HEK293 (cell line): ENCODE measurements at regions not wholly inside any gene's neighbourhood (a gene's known extent, or its start where the extent isn't known, plus 50 kb on each side); places are given as distances from the start of the nearest gene placed in this dataset.

ENCODE experiments used
- AEBP2 ChIP-seq: fragments of 450-650 bp; formaldehyde crosslinking; IDR thresholded peaks from 2 replicates; pipeline ENCODE4 v1.5.1; 2016; ENCODE audit warnings: missing biosample characterization, missing genetic modification characterization, borderline replicate concordance
- FEZF1 ChIP-seq: fragments of 450-650 bp; formaldehyde crosslinking; IDR thresholded peaks from 2 replicates; pipeline ENCODE4 v1.5.1; 2016; ENCODE audit warnings: missing biosample characterization, missing genetic modification characterization
- KLF10 ChIP-seq: fragments of 450-650 bp; IDR thresholded peaks from 2 replicates; pipeline ENCODE4 v1.5.1; 2018; ENCODE audit warnings: missing biosample characterization, mild to moderate bottlenecking, missing genetic modification characterization
- MEIS1 ChIP-seq: sonication (generic); formaldehyde crosslinking; IDR thresholded peaks from 2 replicates; pipeline ENCODE4 v1.8.1; 2022; ENCODE audit warnings: missing genetic modification reagents, mild to moderate bottlenecking, borderline replicate concordance
- OSR2 ChIP-seq: fragments of 450-650 bp; formaldehyde crosslinking; IDR thresholded peaks from 2 replicates; pipeline ENCODE4 v1.5.1; 2016; ENCODE audit warnings: missing biosample characterization, missing genetic modification characterization
- RBAK ChIP-seq: fragments of 450-650 bp; formaldehyde crosslinking; IDR thresholded peaks from 2 replicates; pipeline ENCODE4 v1.5.1; 2016; ENCODE audit warnings: missing biosample characterization, missing genetic modification characterization
- TSHZ1 ChIP-seq: fragments of 450-650 bp; formaldehyde crosslinking; IDR thresholded peaks from 2 replicates; pipeline ENCODE4 v1.5.1; 2016; ENCODE audit warnings: missing biosample characterization, missing genetic modification characterization, borderline replicate concordance
- ZBTB44 ChIP-seq: fragments of 450-650 bp; IDR thresholded peaks from 2 replicates; pipeline ENCODE4 v1.5.1; 2018; ENCODE audit warnings: missing biosample characterization, mild to moderate bottlenecking, missing genetic modification characterization
- ZBTB7A ChIP-seq: fragments of 450-650 bp; formaldehyde crosslinking; IDR thresholded peaks from 2 replicates; pipeline ENCODE4 v1.5.1; 2016; ENCODE audit warnings: low read depth, missing biosample characterization, missing genetic modification characterization
- ZBTB8A ChIP-seq: fragments of 450-650 bp; formaldehyde crosslinking; IDR thresholded peaks from 2 replicates; pipeline ENCODE4 v1.5.1; 2016; ENCODE audit warnings: missing biosample characterization, missing genetic modification characterization
- ZIC2 ChIP-seq: fragments of 450-650 bp; formaldehyde crosslinking; IDR thresholded peaks from 2 replicates; pipeline ENCODE4 v1.5.1; 2016; ENCODE audit warnings: missing biosample characterization, missing genetic modification characterization
- ZNF138 ChIP-seq: fragments of 450-650 bp; formaldehyde crosslinking; IDR thresholded peaks from 2 replicates; pipeline ENCODE4 v1.5.1; 2016; ENCODE audit warnings: missing biosample characterization, missing genetic modification characterization, borderline replicate concordance
- ZNF174 ChIP-seq: fragments of 450-650 bp; formaldehyde crosslinking; IDR thresholded peaks from 2 replicates; pipeline ENCODE4 v1.5.0; 2017; ENCODE audit warnings: missing biosample characterization, mild to moderate bottlenecking, missing genetic modification characterization
- ZNF211 ChIP-seq: fragments of 450-650 bp; formaldehyde crosslinking; IDR thresholded peaks from 2 replicates; pipeline ENCODE4 v1.5.1; 2016; ENCODE audit warnings: low read depth, missing biosample characterization, missing genetic modification characterization
- ZNF214 ChIP-seq: fragments of 450-650 bp; formaldehyde crosslinking; IDR thresholded peaks from 2 replicates; pipeline ENCODE4 v1.5.1; 2017; ENCODE audit warnings: missing biosample characterization, mild to moderate bottlenecking, missing genetic modification characterization, borderline replicate concordance
- ZNF324 ChIP-seq: fragments of 450-650 bp; formaldehyde crosslinking; IDR thresholded peaks from 2 replicates; pipeline ENCODE4 v1.5.1; 2016; ENCODE audit warnings: missing biosample characterization, missing genetic modification characterization
- ZNF501 ChIP-seq: fragments of 450-650 bp; formaldehyde crosslinking; IDR thresholded peaks from 2 replicates; pipeline ENCODE4 v1.5.1; 2016; ENCODE audit warnings: missing biosample characterization, missing genetic modification characterization
- ZNF518A ChIP-seq: fragments of 450-650 bp; formaldehyde crosslinking; conservative IDR thresholded peaks from 2 replicates; pipeline ENCODE4 v1.5.1; 2016; ENCODE audit warnings: low read depth, missing biosample characterization, missing genetic modification characterization
- ZNF660 ChIP-seq: fragments of 450-650 bp; IDR thresholded peaks from 2 replicates; pipeline ENCODE4 v1.5.1; 2018; ENCODE audit warnings: missing biosample characterization, mild to moderate bottlenecking, missing genetic modification characterization
- ZNF677 ChIP-seq: fragments of 450-650 bp; IDR thresholded peaks from 2 replicates; pipeline ENCODE4 v1.5.0; 2018; ENCODE audit warnings: missing biosample characterization, mild to moderate bottlenecking, missing genetic modification characterization, moderate library complexity
- ZNF777 ChIP-seq: fragments of 450-650 bp; formaldehyde crosslinking; IDR thresholded peaks from 2 replicates; pipeline ENCODE4 v1.5.1; 2017; ENCODE audit warnings: missing biosample characterization, missing genetic modification characterization, borderline replicate concordance
- ZXDB ChIP-seq: fragments of 450-650 bp; formaldehyde crosslinking; IDR thresholded peaks from 2 replicates; pipeline ENCODE4 v1.5.1; 2016; ENCODE audit warnings: missing biosample characterization, missing genetic modification characterization
- TF ChIP-seq, protein P1 (sequence below): fragments of 450-650 bp; formaldehyde crosslinking; IDR thresholded peaks from 2 replicates; pipeline ENCODE4 v1.5.1; 2016; ENCODE audit warnings: missing biosample characterization, missing genetic modification characterization
- TF ChIP-seq, protein P2 (sequence below): fragments of 450-650 bp; formaldehyde crosslinking; IDR thresholded peaks from 2 replicates; pipeline ENCODE4 v1.5.1; 2017; ENCODE audit warnings: missing biosample characterization, mild to moderate bottlenecking, missing genetic modification characterization, moderate library complexity

DNA sequence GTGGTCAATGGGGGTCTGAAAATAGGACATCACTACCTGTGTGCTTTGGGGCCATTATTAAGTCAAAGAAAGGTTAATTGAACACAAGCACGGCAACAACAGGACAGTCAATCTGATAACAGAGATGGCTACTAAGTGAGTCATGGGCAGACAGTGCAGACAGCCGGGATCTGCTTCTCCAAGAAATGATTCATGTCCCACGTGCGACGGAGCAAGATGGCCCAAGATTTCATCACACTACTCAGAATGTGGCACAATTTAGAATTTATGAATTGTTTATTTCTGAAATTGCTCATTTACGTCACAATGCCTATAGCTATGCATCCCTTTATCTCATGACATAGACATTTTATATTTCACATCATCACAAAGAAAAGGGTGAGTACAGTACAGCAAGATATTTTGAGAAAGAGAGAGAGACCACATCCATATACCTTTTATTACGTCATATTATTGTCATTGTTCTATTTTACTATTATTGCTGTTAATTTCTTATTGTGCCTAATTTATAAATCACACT lies 770.6 kb upstream of the NR2F2 start (continued):
- TF ChIP-seq, protein P1, sequence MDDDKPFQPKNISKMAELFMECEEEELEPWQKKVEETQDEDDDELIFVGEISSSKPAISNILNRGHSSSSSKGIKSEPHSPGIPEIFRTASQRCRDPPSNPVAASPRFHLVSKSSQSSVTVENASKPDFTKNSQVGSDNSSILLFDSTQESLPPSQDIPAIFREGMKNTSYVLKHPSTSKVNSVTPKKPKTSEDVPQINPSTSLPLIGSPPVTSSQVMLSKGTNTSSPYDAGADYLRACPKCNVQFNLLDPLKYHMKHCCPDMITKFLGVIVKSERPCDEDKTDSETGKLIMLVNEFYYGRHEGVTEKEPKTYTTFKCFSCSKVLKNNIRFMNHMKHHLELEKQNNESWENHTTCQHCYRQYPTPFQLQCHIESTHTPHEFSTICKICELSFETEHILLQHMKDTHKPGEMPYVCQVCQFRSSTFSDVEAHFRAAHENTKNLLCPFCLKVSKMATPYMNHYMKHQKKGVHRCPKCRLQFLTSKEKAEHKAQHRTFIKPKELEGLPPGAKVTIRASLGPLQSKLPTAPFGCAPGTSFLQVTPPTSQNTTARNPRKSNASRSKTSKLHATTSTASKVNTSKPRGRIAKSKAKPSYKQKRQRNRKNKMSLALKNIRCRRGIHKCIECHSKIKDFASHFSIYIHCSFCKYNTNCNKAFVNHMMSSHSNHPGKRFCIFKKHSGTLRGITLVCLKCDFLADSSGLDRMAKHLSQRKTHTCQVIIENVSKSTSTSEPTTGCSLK: no peak
- TF ChIP-seq RBAK: no peak
- TF ChIP-seq AEBP2 (tag by site-specific recombination): no peak
- no peak for TF ChIP-seq ZBTB8A (tag by site-specific recombination)
- peak; percentile 58; the same call in 1 of the 2 replicates for TF ChIP-seq MEIS1 (CRISPR knock-in tag)
- TF ChIP-seq ZBTB44: no peak
- peak; percentile 67; the same call in 1 of the 2 replicates for TF ChIP-seq OSR2 (tag by site-specific recombination)
- no peak for TF ChIP-seq ZNF501 (tag by site-specific recombination)
- peak; percentile 30; the same call in 1 of the 2 replicates for TF ChIP-seq KLF10 (tag by site-specific recombination)
- 0 out of 2 replicates have a peak, but pooled peaks have one; percentile 27 for TF ChIP-seq ZNF324 (tag by site-specific recombination)
- TF ChIP-seq, protein P2, sequence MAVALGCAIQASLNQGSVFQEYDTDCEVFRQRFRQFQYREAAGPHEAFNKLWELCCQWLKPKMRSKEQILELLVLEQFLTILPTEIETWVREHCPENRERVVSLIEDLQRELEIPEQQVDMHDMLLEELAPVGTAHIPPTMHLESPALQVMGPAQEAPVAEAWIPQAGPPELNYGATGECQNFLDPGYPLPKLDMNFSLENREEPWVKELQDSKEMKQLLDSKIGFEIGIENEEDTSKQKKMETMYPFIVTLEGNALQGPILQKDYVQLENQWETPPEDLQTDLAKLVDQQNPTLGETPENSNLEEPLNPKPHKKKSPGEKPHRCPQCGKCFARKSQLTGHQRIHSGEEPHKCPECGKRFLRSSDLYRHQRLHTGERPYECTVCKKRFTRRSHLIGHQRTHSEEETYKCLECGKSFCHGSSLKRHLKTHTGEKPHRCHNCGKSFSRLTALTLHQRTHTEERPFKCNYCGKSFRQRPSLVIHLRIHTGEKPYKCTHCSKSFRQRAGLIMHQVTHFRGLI (tag by site-specific recombination): no peak
- TF ChIP-seq TSHZ1 (tag by site-specific recombination): peak; percentile 31; the same call in 1 of the 2 replicates
- no peak for TF ChIP-seq ZNF214 (tag by site-specific recombination)
- no peak; the same call in 1 of the 2 replicates for TF ChIP-seq ZXDB (tag by site-specific recombination)
- peak; percentile 85 for TF ChIP-seq FEZF1 (tag by site-specific recombination)
- no peak for TF ChIP-seq ZNF138 (tag by site-specific recombination)
- TF ChIP-seq ZNF660 (tag by site-specific recombination): 0 out of 2 replicates have a peak, but pooled peaks have one; percentile 39
- TF ChIP-seq ZNF677 (tag by site-specific recombination): no peak
- TF ChIP-seq ZNF777 (tag by site-specific recombination): no peak
- no peak for TF ChIP-seq ZBTB7A (tag by site-specific recombination)
- TF ChIP-seq ZNF211 (tag by site-specific recombination): no peak
- TF ChIP-seq ZNF518A: peak; percentile 59
- TF ChIP-seq ZIC2: no peak
- no peak for TF ChIP-seq ZNF174 (tag by site-specific recombination)
